DMS153 treated with DMSO at 0.1 percent for 48 hours (cell line): ENCODE measurements at regions not wholly inside any gene's neighbourhood (a gene's known extent, or its start where the extent isn't known, plus 50 kb on each side); places are given as distances from the start of the nearest gene placed in this dataset.

Experiments
- DNase-seq: peaks from one replicate; lab custom pipeline; 2025; ENCODE audit not compliant: unreplicated experiment; lab: John Stamatoyannopoulos, UW

DNA sequence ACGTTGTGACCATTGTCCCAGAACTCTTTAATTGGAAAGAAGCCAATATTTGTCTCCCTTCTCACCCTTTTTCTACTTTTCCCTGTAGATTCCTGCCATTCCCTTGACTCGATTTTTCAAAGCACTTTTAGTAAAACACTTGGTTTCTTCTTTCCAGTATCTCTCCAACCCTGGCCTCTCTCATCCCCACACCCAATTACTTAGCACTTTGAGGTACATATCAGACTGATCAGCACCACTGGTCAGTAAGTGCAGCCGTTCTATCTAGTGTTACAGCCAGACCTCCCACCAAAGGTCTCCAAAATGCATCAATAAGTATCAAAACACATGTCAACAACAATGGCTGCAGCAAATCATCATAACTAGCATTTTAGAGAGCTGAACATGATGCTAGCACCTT is 141.9 kb downstream of the BTG1 start:
- DNase-seq = no peak

DNA sequence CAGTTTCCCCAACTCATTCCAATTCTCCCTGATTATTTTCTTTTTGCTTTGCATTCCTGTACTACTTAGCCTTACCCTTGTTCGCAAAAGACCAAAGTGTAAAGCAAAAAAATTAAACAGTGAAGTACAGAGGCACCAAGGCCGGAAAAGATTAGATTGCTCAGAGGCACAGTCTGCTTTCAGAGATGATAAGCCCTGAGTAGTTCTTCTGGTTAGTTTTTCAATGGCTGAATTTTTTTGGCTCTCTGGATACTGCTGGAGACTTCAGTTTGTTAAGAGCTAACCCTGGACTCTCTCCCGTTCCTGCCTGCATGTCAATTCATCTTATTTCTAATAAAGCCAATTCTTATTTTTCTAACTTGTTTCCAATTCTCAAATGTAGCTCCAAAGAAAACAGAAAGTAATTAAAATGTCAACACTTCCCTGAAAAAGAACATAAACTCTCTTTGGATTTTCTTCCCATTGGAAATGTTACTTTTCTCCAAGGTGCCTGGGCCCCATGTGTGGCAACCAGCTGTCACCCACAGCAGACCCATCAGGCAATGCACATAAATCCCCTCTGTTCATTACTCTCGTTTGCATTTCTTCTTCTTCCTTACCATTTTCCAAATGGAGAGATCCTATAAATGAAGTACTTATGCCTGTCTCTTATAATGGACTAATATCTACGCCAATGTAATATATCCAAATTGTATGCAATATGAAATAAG is 142.8 kb downstream of the BTG1 start:
- no peak for DNase-seq

DNA sequence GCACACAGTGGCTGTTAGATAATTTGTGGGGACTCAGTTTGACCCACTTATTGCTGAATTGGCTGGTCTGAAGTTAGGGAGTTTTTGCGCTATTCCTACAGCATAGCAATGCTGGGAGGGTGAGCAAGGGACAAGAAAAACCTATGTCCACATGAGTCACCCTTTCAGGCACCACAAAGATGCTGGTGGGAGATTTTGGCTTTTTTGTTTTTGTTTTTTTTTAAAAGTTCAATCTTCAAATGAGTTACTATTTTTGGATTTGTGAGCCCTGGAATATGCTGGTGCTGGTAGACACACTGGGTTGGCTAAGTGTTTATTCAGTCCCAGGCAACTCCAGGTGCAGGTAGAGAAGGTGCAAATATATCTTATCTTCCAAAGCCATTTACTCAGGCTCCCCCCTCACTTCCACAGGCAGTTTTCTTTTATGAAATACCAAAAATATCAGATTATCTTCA is 143.4 kb downstream of the BTG1 start:
- DNase-seq = no peak

DNA sequence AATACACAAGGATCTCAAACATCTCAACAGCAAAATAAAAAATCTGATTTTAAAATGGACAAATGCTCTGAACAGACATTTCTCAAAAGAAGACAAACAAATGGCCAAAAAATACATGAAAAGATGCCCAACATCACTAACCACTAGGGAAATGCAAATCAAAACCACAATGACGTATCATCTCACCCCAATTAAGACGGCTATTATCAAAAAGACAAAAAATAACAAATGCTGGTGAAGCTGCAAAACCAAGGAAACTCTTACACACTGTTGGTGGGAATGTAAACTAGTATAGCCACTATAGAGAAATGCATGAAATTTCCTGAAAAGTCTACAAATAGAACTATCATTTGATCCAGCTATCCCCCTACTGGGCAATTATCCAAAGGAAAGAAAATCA is 145.0 kb downstream of the BTG1 start:
- no peak for DNase-seq

DNA sequence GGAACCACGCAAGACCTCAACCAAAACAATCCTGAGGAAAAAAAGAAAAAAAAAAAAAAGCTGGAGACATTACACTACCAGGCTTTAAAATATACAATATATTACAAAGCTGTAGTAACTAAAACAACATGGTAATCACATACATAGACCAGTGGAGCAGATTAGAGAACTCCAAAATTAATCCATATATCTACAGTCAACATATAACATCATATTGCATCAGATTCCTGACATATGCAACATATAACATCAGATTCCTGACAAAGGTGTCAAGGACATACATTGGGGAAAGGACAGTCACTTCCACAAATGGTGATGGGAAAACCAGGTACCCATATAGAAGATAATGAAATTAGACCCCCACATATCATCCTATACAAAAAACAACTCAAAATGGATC is 145.8 kb downstream of the BTG1 start:
- DNase-seq = no peak

DNA sequence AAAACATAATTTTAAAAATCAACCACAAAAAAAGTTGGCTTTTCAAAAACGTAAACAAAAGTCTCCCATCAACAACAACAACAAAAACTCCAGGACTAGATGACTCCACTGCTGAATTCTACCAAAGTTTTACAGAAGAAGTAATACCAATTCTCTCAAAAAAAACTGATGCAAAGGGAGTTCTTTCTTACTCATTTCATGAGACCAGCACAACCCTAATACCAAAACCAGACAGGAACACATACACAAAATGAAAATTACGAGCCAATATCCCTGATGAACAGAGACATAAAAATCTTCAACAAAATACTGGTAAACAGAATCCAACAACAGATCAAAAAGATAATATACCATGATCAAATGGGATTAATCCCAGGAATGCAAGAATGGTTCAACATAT is 147.3 kb downstream of the BTG1 start:
- no peak for DNase-seq

DNA sequence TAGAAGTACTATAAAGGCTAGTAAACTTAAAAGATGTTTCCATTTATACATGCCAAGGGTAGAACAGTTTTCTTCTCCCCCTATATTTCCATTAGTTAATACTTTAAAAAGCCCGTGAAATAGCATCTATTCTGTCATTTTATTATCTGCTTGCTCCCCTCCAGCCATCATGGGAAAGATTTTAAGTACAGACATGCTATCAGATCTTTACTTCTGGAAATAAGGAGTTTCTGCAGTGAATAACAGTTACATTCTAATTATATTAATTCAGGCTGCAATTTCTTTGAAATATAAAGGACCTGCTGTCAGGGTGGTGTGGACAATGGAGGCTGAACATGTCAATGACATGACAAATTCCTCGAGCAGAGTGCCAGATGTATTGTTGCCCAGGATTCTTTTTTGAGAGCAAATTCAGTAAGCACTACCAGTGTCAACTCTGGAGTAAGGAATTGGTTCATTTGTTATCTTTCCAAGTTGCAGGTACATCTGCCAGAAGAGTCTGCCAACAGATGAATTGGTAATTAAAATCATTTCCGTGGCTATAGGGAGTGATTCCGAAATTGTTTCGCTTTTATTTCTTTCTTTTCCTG is 151.3 kb downstream of the BTG1 start:
- no peak for DNase-seq

DNA sequence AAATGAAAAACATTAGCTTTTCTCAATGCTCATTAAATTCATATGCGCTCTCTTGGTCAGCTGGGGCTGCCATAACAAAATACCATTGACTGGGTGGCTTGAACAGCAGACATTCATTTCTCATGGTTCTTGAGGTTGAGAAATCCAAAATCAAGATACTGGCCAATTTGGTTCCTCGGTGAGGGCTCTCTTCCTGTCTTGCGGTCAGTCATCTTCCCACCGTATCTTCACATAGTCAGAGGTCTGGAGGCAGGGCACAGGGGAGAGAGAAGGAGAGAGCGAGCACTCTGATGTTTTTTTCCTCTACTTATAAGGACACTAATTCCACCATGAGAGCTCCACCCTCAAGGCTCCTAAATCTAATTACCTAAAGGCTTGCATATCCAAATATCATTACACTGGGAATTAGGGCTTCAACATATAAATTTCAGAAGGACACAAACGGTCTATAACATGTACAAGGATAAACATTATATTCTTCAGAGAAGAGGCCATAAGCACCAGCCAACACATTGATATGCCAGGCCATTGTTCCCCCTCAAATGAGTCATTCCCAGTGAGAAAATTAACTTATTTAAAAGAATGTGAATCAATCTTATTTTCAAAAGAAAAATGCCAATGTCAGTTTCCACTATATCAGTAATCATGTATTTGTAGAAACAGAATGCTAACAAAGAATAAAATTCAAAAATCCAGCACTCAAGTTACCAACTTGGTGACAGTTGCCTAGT is 152.2 kb downstream of the BTG1 start:
- DNase-seq = no peak

DNA sequence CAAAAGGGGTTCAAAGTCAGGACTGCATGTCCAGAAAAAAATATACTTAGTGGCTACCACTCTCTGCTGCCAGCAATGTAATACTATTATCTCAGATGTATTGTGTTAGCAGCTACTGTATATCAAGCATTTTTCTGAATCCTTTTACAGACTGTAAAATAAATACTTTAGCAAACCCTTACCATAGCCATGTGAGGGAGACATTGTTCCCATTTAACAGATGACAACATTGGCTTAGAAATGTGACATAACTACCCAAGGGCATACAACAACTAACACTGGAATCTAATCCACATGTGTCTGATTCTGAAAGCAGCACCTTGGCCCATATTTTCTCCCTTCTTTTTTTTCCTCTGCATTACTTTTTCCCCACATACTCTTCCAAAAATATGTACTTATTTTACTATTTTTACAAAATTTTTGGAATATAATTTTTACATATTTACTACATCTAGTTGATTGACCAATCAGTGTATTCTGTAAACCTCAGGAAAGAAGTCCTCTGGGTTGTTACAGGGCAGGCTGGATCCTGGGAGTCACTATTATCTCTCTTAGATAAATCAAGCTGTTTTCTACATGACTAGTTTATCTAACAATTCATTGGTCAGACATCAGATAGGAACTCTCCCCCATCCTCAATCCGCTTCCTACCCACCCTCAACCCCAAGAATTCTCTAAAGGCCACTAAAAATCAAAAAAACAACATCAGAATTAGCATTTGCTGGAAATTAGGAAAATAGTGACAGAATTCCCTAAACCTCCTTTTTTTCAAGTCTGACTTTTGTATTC is 154.1 kb downstream of the BTG1 start:
- DNase-seq = no peak

DNA sequence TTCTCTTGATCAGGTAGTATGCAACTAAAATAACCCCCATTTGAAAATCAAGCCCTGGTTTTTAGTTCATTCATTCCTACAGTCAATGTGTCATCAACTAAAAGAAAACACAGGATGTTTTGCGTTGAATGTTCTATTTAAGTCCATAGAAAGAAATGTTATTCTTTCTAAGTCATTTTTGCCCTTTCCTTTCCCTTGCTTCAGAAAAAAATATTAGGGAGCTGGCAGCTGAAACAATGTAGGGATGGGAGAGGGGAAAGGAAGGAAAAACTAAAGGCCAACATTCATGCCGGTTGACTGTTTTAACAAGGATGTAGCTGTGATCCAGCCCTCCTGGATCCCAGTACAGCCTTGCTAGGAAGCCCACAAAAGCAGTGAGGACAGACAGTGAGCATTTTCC is 155.1 kb downstream of the BTG1 start:
- no peak for DNase-seq

DNA sequence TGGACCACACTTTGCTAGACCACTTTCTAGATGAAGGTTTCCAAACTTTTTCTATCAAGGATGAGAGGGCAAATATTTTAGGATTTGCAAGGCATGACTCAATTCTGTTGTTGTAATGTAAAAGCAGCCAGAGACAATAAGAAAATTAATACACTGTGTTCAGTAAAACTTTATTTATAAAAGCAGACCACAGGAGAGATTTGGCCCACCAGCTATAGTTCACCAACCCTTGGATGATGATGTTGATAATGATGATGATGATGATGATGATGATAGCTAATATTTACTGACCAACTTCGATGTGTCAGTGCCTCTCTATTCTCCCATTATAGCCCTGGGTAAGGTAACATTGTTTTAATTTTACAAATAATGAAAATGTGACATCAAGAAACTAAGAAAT is 156.5 kb downstream of the BTG1 start:
- no peak for DNase-seq

DNA sequence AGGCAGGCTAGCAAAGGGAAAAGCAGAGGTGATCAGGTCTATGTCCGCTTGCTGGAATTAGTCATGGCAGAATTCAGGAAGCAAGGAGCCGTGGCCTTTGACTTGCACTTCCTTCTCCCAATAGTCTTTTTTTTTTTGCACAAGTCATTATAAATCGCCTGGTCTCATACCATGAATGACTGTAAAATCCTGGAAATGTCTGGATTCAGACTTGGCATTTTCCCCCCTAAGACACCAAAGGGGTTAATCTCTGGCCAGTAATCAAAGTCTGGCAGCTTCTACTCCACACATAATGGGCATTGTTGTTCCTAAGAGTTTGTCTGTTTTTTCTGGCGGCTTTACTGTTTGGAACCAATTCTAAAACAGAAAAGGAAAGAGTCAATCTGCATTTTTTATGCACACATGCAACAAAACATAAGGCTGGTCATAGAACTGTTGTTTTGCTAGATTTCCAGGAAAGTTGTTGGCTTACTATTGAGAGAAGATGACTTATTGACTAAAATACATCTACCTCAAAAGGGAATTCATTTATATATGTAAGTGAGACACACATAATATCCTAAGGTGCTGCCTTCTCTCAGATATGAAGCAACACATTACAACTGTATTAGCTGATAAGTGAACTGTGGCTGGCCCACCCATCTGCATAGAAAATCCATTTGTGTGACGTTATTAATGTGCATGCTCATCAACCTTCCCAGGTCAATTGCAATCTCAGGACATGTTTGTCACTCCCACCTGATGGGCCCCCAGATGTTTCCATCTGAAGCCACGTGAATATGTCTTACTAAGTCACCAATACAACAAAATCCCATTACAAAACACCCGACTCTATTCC is 157.3 kb downstream of the BTG1 start:
- DNase-seq = no peak

DNA sequence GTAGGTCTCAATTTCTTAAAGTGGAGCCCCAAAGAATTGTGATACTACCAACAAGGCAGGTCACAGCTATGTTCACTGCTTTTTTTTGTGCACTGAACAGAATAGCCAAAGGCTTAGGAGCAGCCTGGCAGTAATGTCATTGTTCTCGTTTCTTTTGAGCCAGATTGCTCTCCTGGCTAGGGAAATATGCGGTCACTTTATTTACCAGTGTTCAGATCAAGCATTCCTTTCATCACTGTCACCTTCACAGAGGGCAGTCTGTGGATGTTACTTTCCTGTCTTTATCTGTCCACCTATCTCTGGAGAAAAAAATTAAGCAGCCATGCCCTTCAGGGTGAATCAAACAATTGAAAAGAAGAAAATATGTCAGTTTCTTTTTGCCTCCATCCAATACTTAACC is 159.6 kb downstream of the BTG1 start:
- peak; percentile 40 for DNase-seq

DNA sequence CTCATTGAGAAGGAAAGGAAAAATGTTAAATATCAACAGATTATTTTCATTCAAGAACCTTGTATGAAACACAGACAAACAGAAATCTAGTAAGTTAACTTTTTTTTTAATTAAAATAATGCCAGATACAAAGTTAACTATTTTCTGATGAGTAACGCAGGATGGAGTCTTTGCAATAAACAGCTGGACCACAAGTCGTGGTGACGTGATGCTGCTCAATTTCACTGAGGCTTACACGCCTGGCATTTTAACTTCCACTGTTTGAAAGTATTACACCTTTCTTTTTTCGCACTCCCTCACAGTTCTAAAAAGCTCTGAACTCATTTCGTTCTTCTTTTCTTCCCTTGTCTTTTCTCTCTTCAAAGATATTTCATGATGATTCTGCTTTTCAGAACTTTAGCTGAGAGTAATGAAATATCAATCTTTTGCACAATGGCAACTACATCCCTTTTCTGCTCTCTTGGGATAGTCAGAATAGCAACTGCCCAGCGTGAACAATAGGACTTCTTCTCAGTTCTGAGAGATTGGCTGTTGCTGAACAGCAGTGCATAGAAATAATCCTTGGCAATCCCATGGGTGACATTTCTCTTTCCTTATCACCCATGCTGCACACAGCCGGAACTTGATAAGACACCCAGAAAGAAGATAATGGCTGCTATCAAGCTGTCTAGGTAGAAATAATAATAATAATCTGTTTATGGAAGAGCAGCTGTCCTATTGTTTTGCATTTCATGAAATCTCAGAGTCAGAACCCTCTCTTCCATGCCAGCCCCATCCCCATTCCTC is 160.5 kb downstream of the BTG1 start:
- no peak for DNase-seq

DNA sequence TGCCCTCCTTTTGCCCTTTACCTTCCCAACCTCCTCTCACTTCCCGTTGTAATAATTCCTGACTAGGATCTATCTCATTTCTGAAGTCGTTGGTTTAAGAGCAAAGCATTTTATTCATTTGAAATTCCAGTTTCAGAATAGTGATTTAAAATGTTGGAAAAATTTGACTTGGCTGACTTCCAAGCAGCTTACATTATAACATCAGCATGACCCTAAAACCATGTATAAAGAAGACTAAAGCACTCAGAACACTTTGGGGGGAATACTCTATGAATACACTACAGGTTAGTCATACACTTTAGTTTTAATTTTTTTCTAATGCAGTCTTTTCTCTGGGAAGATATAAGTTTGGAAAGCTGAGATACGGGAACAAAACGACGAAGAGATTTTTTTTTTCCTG is 161.1 kb downstream of the BTG1 start:
- DNase-seq = no peak

DNA sequence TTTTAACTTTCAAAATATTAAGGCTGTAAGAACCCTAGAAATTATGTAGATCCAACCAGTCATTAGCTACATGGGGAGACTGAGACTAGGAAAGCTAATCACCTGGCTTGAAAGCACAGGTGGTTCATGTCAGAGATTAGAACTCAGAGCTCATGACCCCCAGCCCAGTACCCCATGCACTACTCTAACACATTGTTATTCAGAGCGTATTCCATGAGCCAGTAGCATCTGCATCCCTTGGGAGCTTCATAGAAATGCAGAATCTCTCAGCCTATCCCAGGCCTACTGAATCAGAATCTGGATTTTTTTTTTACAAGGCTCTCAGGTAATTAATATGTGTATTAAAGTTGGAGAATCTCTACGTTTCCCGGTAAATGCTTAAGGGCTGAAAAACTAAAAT is 161.7 kb downstream of the BTG1 start:
- no peak for DNase-seq

DNA sequence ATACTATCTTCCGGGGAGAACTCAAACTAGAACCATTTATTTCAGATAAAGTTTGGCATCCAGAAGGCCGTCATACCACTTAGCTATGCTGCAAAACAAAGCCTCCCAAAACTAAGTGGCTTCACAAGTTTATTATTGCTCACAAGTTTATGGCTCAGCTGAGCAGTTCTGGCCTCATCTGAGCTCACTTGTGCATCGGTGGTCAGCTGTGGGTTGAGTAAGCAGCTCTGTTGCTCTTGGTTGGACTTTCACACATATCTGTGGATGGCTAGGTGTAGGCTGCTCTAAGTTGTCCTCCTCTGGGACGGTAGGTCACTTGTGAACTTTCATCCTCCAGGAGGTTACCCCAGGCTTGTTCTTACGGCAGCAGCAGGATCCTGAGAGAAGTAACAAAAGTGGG is 162.7 kb downstream of the BTG1 start:
- DNase-seq = no peak

DNA sequence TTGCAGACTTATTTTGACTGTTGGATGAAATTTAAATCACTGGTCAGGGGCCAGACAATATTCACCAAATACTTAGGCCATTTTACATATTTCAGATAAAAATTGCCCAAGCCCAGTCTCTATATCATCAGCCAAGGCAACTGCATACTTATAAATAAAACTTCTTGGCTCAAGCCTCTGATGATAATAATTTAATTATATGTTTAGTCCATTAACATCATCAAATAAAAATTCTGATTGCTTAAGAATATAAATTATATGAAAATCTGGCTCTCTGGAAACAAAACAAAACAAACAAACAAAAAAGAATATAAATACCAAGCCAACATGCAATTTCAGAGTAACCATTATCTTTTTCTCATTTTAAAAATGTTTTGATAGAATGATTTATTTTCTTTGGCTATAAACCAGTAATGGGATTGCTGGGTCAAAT is 165.2 kb downstream of the BTG1 start:
- DNase-seq = no peak

DNA sequence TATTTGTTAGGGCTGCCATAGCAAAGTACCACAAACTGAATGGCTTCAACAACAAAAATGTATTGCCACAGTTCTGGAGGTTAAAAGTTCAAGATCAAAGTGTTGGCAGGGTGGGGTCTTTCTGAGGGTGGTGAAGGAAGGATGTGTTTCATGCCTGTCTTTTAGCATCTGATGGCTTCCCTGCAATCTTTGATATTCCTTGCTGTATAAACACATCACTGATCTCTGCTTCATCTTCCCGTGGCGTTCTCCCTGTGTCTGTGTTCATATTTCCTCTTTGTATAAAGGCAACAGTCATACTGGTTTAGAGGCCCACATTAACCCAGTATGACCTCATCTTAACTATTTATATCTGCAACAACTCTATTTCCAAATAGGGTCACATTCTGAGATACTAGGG is 167.5 kb downstream of the BTG1 start:
- no peak for DNase-seq

DNA sequence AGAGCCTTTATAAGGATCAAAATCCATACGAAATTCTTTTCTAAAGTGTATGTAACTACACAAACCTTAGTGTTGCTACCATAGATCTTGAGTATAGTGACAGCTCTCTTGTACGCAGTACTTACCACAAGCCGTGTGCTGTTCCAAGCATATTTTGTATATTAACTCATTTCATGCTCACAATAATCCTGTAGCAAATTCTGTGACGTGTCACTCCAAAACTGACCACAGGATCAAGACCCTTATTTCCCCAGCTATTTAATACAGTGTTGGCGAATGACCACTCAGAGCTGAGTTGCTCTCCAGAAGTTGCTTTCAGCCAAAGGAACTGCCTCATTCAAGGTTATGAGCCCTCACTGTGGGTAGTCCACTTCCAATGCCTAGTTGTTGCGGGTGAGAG is 169.8 kb downstream of the BTG1 start:
- no peak for DNase-seq
